H1 (cell line): ENCODE measurements at regions not wholly inside any gene's neighbourhood (a gene's known extent, or its start where the extent isn't known, plus 50 kb on each side); places are given as distances from the start of the nearest gene placed in this dataset.
A peak's percentile ranks its signal among the peaks of the same experiment; 100 is the strongest.

Experiments used
- CTCF ChIA-PET: fragments of 300-600 bp; sonication (Branson Sonifier 250); formaldehyde crosslinking; loops from one replicate; lab custom pipeline; 2021; ENCODE audit not compliant: partially characterized antibody; lab: Charles Lee
- POLR2A ChIA-PET: fragments of 300-600 bp; sonication (Branson Sonifier 250); formaldehyde crosslinking; loops from one replicate; lab custom pipeline; 2021; ENCODE audit warnings: inconsistent platforms; ENCODE audit not compliant: partially characterized antibody; lab: Charles Lee
- DNase-seq, 2 experiments: peaks; one replicate each; pipeline versions ENCODE4 v3.0.0 to v3.0.0-alpha.2; 2010 to 2022; ENCODE audit warnings: low spot score in 2 of 2, low read depth in 1 of 2, mixed read lengths in 1 of 2
- FAIRE-seq: peaks from 2 replicates; lab custom pipeline; 2011; peaks lifted over from hg19 to GRCh38; lab: Jason Lieb, UNC
- H2AFZ ChIP-seq: 2 replicates; pipeline ENCODE4 v1.8.1; 2012; ENCODE audit warnings: low read length, inconsistent platforms
- H2AK5ac ChIP-seq: 2 replicates; pipeline ENCODE4 v1.6.1; 2013; ENCODE audit warnings: low read depth, low read length
- H2BK120ac ChIP-seq: replicated peaks from 2 replicates; pipeline ENCODE3; 2013; ENCODE audit warnings: low read depth, low read length, inconsistent platforms
- H2BK12ac ChIP-seq: 2 replicates; pipeline ENCODE4 v1.6.1; 2013; ENCODE audit warnings: low read depth, low read length
- H2BK15ac ChIP-seq: 2 replicates; pipeline ENCODE4 v1.6.1; 2013; ENCODE audit warnings: low read length
- H2BK20ac ChIP-seq: 2 replicates; pipeline ENCODE4 v1.6.1; 2013; ENCODE audit warnings: low read length
- H2BK5ac ChIP-seq: 2 replicates; pipeline ENCODE4 v1.6.1; 2013; ENCODE audit warnings: low read depth, low read length
- H3K14ac ChIP-seq: 2 replicates; pipeline ENCODE4 v1.6.1; 2013; ENCODE audit warnings: inconsistent platforms; ENCODE audit not compliant: insufficient read length
- H3K18ac ChIP-seq: 2 replicates; pipeline ENCODE4 v1.6.1; 2013; ENCODE audit warnings: low read length; ENCODE audit errors: extremely low read depth
- H3K23ac ChIP-seq: 2 replicates; pipeline ENCODE4 v1.6.1; 2013; ENCODE audit warnings: inconsistent platforms; ENCODE audit not compliant: insufficient read length
- H3K23me2 ChIP-seq: 2 replicates; pipeline ENCODE4 v1.6.1; 2013; ENCODE audit warnings: low read depth, low read length
- H3K27ac ChIP-seq: 2 replicates; pipeline ENCODE4 v1.6.1; 2011; ENCODE audit warnings: low read depth, low read length, inconsistent platforms
- H3K27me3 ChIP-seq, 4 experiments: replicated peaks in 1 of 4; 1 replicate in 1 of 4; 2 replicates in 3 of 4; pipeline versions ENCODE4 v1.6.1 to v1.8.1; 2011 to 2013; ENCODE audit warnings: low read length in 3 of 4, mild to moderate bottlenecking in 3 of 4, inconsistent platforms in 2 of 4, mixed read lengths in 2 of 4, moderate library complexity in 1 of 4; ENCODE audit not compliant: control insufficient read depth in 3 of 4, insufficient read depth in 3 of 4; ENCODE audit errors: extremely low read depth in 1 of 4
- H3K36me3 ChIP-seq, 4 experiments: 2 replicates each; pipeline versions ENCODE4 v1.6.1 to v1.8.1; 2011 to 2013; ENCODE audit warnings: mild to moderate bottlenecking in 4 of 4, low read length in 3 of 4, moderate library complexity in 2 of 4, control low read depth in 1 of 4, inconsistent platforms in 1 of 4; ENCODE audit not compliant: insufficient read depth in 4 of 4, control insufficient read depth in 2 of 4
- H3K4ac ChIP-seq: replicated peaks from 2 replicates; pipeline ENCODE3; 2013; ENCODE audit warnings: low read length, low read depth, mixed read lengths, inconsistent platforms; ENCODE audit not compliant: insufficient read length
- H3K4me1 ChIP-seq, 4 experiments: replicated peaks in 1 of 4; 1 replicate in 1 of 4; 2 replicates in 3 of 4; pipeline versions ENCODE4 v1.6.1 to v1.8.1; 2011 to 2013; ENCODE audit warnings: low read length in 3 of 4, inconsistent platforms in 2 of 4, mixed read lengths in 1 of 4; ENCODE audit not compliant: insufficient read depth in 4 of 4, control insufficient read depth in 3 of 4
- H3K4me2 ChIP-seq, 2 experiments: 2 replicates each; pipeline versions ENCODE4 v1.6.1 to v1.8.1; 2011 to 2013; ENCODE audit warnings: low read depth in 2 of 2, low read length in 2 of 2, control low read depth in 1 of 2, inconsistent platforms in 1 of 2, mild to moderate bottlenecking in 1 of 2; ENCODE audit not compliant: insufficient read depth in 1 of 2
- H3K4me3 ChIP-seq, 4 experiments: fragments of 200-600, 300-600 bp in 1 of 4; sonication (generic), shearing (Covaris generic), sonication (Bioruptor Twin) in 1 of 4; 2 replicates each; pipeline versions ENCODE4 v1.5.1 to v1.8.1; 2011 to 2016; ENCODE audit warnings: low read length in 4 of 4, low read depth in 3 of 4, control low read depth in 2 of 4, inconsistent platforms in 2 of 4, mild to moderate bottlenecking in 2 of 4, mixed read lengths in 1 of 4, moderate library complexity in 1 of 4; ENCODE audit not compliant: insufficient read depth in 2 of 4; ENCODE audit errors: extremely low read depth in 1 of 4
- H3K56ac ChIP-seq: replicated peaks from 2 replicates; pipeline ENCODE3; 2013; ENCODE audit warnings: low read depth, mild to moderate bottlenecking, mixed read lengths, low read length, inconsistent platforms; ENCODE audit not compliant: insufficient read length
- H3K79me1 ChIP-seq: 2 replicates; pipeline ENCODE4 v1.6.1; 2013; ENCODE audit warnings: low read depth, low read length, control low read depth
- H3K79me2 ChIP-seq, 2 experiments: 2 replicates each; pipeline versions ENCODE4 v1.6.1 to v1.8.1; 2012 to 2013; ENCODE audit warnings: low read length in 2 of 2, mild to moderate bottlenecking in 2 of 2, inconsistent platforms in 1 of 2; ENCODE audit not compliant: insufficient read depth in 2 of 2, control insufficient read depth in 1 of 2
- H3K9ac ChIP-seq, 4 experiments: replicated peaks in 1 of 4; 1 replicate in 1 of 4; 2 replicates in 3 of 4; pipeline versions ENCODE4 v1.6.1 to v1.8.1; 2011 to 2013; ENCODE audit warnings: low read depth in 3 of 4, low read length in 3 of 4, control low read depth in 2 of 4, mild to moderate bottlenecking in 2 of 4, moderate library complexity in 2 of 4, inconsistent platforms in 1 of 4; ENCODE audit errors: extremely low read depth in 1 of 4
- H3K9me3 ChIP-seq, 2 experiments: 2 replicates each; pipeline versions ENCODE4 v1.6.1 to v1.8.1; 2012 to 2013; ENCODE audit warnings: mild to moderate bottlenecking in 2 of 2, moderate library complexity in 2 of 2, control low read depth in 1 of 2, inconsistent platforms in 1 of 2, low read depth in 1 of 2, low read length in 1 of 2, mixed read lengths in 1 of 2; ENCODE audit not compliant: insufficient read depth in 2 of 2
- H4K20me1 ChIP-seq, 2 experiments: replicated peaks in 1 of 2; 2 replicates each; pipeline versions ENCODE3 to v1.8.1; 2011 to 2013; ENCODE audit warnings: inconsistent platforms in 2 of 2, low read length in 2 of 2, mild to moderate bottlenecking in 1 of 2; ENCODE audit not compliant: insufficient read depth in 2 of 2, control insufficient read depth in 1 of 2
- H4K5ac ChIP-seq: 2 replicates; pipeline ENCODE4 v1.6.1; 2013; ENCODE audit warnings: low read length, low read depth, mixed read lengths, inconsistent platforms; ENCODE audit not compliant: insufficient read length
- H4K8ac ChIP-seq: 2 replicates; pipeline ENCODE4 v1.8.0; 2013; ENCODE audit warnings: mild to moderate bottlenecking, moderate library complexity, low read length, inconsistent platforms; ENCODE audit not compliant: insufficient read depth; ENCODE audit errors: extremely low read depth
- H4K91ac ChIP-seq: replicated peaks from 2 replicates; pipeline ENCODE3; 2013; ENCODE audit warnings: low read length, mixed read lengths, inconsistent platforms; ENCODE audit not compliant: insufficient read length
- CBX5 ChIP-seq: fragments of 300-800, 300-1000 bp; sonication (generic); IDR thresholded peaks from 2 replicates; pipeline ENCODE4 v1.7.1; 2016; ENCODE audit warnings: antibody characterized with exemption, low read length, low read depth
- RAD21 ChIP-seq, 2 experiments: IDR thresholded peaks in 1 of 2; conservative IDR thresholded peaks in 1 of 2; 2 replicates each; pipeline ENCODE4 v1.6.1; 2011; ENCODE audit warnings: low read depth in 2 of 2, low read length in 2 of 2, improper control_type of control experiment in 1 of 2, inconsistent platforms in 1 of 2, mild to moderate bottlenecking in 1 of 2, moderate library complexity in 1 of 2
- RNF2 ChIP-seq: fragments of 200-900, 300-1000 bp; sonication (generic); IDR thresholded peaks from 2 replicates; pipeline ENCODE4 v1.7.1; 2016; ENCODE audit warnings: borderline replicate concordance, low read depth, mild to moderate bottlenecking, antibody characterized with exemption, low read length; ENCODE audit not compliant: poor library complexity, severe bottlenecking; ENCODE audit errors: missing control alignments
- SP4 ChIP-seq: IDR thresholded peaks from 2 replicates; pipeline ENCODE4 v1.6.1; 2012; ENCODE audit warnings: low read length, inconsistent platforms
- WGBS, 2 experiments: shearing (Covaris generic) in 1 of 2; methylation state at CpG; one replicate each; pipeline versions ENCODE4 v1.1.6 to v1.1.7; 2013 to 2015; ENCODE audit warnings: low lambda C conversion rate in 2 of 2, mixed read lengths in 2 of 2, inconsistent platforms in 1 of 2, low coverage in 1 of 2, missing lambda C conversion rate in 1 of 2; ENCODE audit not compliant: insufficient replicate concordance in 2 of 2, insufficient coverage in 1 of 2, insufficient read length in 1 of 2; ENCODE audit errors: extremely low coverage in 1 of 2, missing lambda C conversion rate in 1 of 2; 5-methylcytosine and 5-hydroxymethylcytosine counted together

DNA sequence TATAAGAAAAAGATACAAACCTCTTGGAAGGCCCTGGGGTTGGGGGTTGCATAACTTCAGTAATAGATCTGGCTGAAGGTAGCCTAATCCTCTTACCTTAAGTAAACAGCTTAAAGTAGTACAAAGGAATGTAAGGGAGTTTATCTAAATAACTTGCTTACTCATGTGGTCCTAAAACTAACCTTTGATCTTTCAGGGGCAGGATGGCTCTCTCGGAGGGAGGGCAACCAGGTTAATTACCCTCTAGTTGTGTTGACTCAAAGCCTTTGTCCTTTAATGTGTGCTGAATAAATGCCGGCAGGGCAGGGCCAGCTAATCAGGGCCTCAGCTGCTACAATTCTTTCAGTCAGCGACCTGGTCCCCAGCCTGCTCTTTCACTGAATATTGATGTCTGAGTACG lies 822.0 kb upstream of the SLIT2 start:
- H2AFZ ChIP-seq, result no peak overlapping the region
- DNase-seq (peak in 1 of 2 experiments; percentile 63), FAIRE-seq (peak; percentile 71)
- H3K4me2 ChIP-seq, result no peak overlapping the region
- H3K9ac ChIP-seq, result no peak overlapping the region
- peaks cover 33 to 49% (median 39%) of the 10 kb centered on the region in 4 experiments for H3K27me3 ChIP-seq
- H3K23me2 ChIP-seq, result no peaks in the 10 kb centered on the region
- no peaks in the 10 kb centered on the region for H3K36me3 ChIP-seq
- no peaks in the 10 kb centered on the region for H4K20me1 ChIP-seq
- ChIA-PET CTCF (no interaction called here), POLR2A (no interaction called here)
- no peak overlapping the region for H3K23ac ChIP-seq
- H3K4me1 ChIP-seq, result no peaks in the 10 kb centered on the region
- H3K18ac ChIP-seq, result no peak overlapping the region
- H4K5ac ChIP-seq, result no peak overlapping the region
- no peak overlapping the region for H3K56ac ChIP-seq
- WGBS, 2 experiments, result 63% methylated on average over 4 of the region's 4 CpGs; no CpG with 5 or more reads in 1 of the 2 experiments
- H3K79me2 ChIP-seq, result no peaks in the 10 kb centered on the region
- H2BK120ac ChIP-seq, result no peak overlapping the region
- H4K91ac ChIP-seq, result no peak overlapping the region
- no peak overlapping the region for H2BK20ac ChIP-seq
- no peak overlapping the region for H3K27ac ChIP-seq
- H3K4me3 ChIP-seq, result no peak overlapping the region
- no peaks in the 10 kb centered on the region for H3K79me1 ChIP-seq
- H2AK5ac ChIP-seq, result no peak overlapping the region
- H2BK15ac ChIP-seq, result no peak overlapping the region
- no peak overlapping the region for H2BK12ac ChIP-seq
- peaks cover 10 to 24% of the 10 kb centered on the region in 2 experiments for H3K9me3 ChIP-seq
- H3K14ac ChIP-seq, result no peak overlapping the region
- no peak overlapping the region for H4K8ac ChIP-seq
- no peak overlapping the region for H3K4ac ChIP-seq
- H2BK5ac ChIP-seq, result no peak overlapping the region
- TF ChIP-seq RAD21 (IDR thresholded peaks at IDR 0.05 in 1 of 2, conservative IDR thresholded peaks at IDR 0.05 in 1 of 2; ENCODE audit: low read depth in 2 of 2, low read length in 2 of 2), result no peak
- no peak for TF ChIP-seq RNF2
- no peak for TF ChIP-seq SP4
- no peak for TF ChIP-seq CBX5
